ENCODE measurements at regions not wholly inside any gene's neighbourhood (a gene's known extent, or its start where the extent isn't known, plus 50 kb on each side); places are given as distances from the start of the nearest gene placed in this dataset.
"Not testable (repeated sequence)": the region's sequence is repeated elsewhere in the genome, so short reads cannot be mapped to it uniquely, and the experiment has no call there.

- Histone ChIP-seq H3K27me3 (ENCODE audit: insufficient read depth, poor library complexity, severe bottlenecking) (no peaks in the 10 kb centered on the region), H3K27ac (replicated peaks) (no peak overlapping the region)
- TF ChIP-seq POLR2AphosphoS5 (IDR thresholded peaks at IDR 0.05; ENCODE audit: low read depth) = no peak
- TF ChIP-seq SPI1 (IDR thresholded peaks at IDR 0.05; ENCODE audit: borderline replicate concordance, low read depth) = no peak
- TF ChIP-seq GABPA (IDR thresholded peaks at IDR 0.05; ENCODE audit: low read depth) = no peak
- TF ChIP-seq REST (IDR thresholded peaks at IDR 0.05; ENCODE audit: insufficient replicate concordance, low read depth) = no peak
- TF ChIP-seq CTCF (IDR thresholded peaks at IDR 0.05; ENCODE audit: insufficient read depth, low read length) = no peak
Observed at GRCh38 chr5:143635146-143635752, 176.7 kb upstream of the HMHB1 start.

GRCh38 chr5:143634689-143635088, 177.3 kb upstream of the HMHB1 start:
- no peak overlapping the region for H3K27ac ChIP-seq (replicated peaks)
- no peak overlapping the region for H3K4me3 ChIP-seq (replicated peaks; ENCODE audit: insufficient read depth, low read length)
- DNase-seq (ENCODE audit: low read depth in 1 of 2, low spot score in 1 of 2) = no peak
- no peaks in the 10 kb centered on the region for H3K27me3 ChIP-seq (ENCODE audit: insufficient read depth, poor library complexity, severe bottlenecking)
- TF ChIP-seq CTCF (IDR thresholded peaks at IDR 0.05; ENCODE audit: insufficient read depth, low read length) (no peak), SPI1 (IDR thresholded peaks at IDR 0.05; ENCODE audit: borderline replicate concordance, low read depth) (no peak), REST (IDR thresholded peaks at IDR 0.05; ENCODE audit: insufficient replicate concordance, low read depth) (no peak), GABPA (IDR thresholded peaks at IDR 0.05; ENCODE audit: low read depth) (no peak), POLR2AphosphoS5 (IDR thresholded peaks at IDR 0.05; ENCODE audit: low read depth) (no peak)

More at GRCh38 chr5:143635146-143635752, 176.7 kb upstream of the HMHB1 start:
- no peak for DNase-seq (ENCODE audit: low read depth in 1 of 2, low spot score in 1 of 2)
- H3K4me3 ChIP-seq (replicated peaks; ENCODE audit: insufficient read depth, low read length) = no peak overlapping the region

GRCh38 chr5:143629871-143630659, 181.9 kb upstream of the HMHB1 start:
- TF ChIP-seq CTCF (IDR thresholded peaks at IDR 0.05; ENCODE audit: insufficient read depth, low read length) (no peak), SPI1 (IDR thresholded peaks at IDR 0.05; ENCODE audit: borderline replicate concordance, low read depth) (no peak), REST (IDR thresholded peaks at IDR 0.05; ENCODE audit: insufficient replicate concordance, low read depth) (no peak), GABPA (IDR thresholded peaks at IDR 0.05; ENCODE audit: low read depth) (no peak), POLR2AphosphoS5 (IDR thresholded peaks at IDR 0.05; ENCODE audit: low read depth) (no peak)
- no peak overlapping the region for H3K27ac ChIP-seq (replicated peaks)
- no peak for DNase-seq (ENCODE audit: low read depth in 1 of 2, low spot score in 1 of 2)
- H3K4me3 ChIP-seq (replicated peaks; ENCODE audit: insufficient read depth, low read length) = no peak overlapping the region
- no peaks in the 10 kb centered on the region for H3K27me3 ChIP-seq (ENCODE audit: insufficient read depth, poor library complexity, severe bottlenecking)

GRCh38 chr5:143625048-143625447, 186.9 kb upstream of the HMHB1 start:
- not testable (repeated sequence) for DNase-seq (ENCODE audit: low read depth in 1 of 2, low spot score in 1 of 2); H3K27me3 ChIP-seq (ENCODE audit: insufficient read depth, poor library complexity, severe bottlenecking); H3K4me3 ChIP-seq (replicated peaks; ENCODE audit: insufficient read depth, low read length); H3K27ac ChIP-seq (replicated peaks)

All from HL-60 (cell line).